Left lung (tissue), 4 donors: ENCODE measurements at regions not wholly inside any gene's neighbourhood (a gene's known extent, or its start where the extent isn't known, plus 50 kb on each side); places are given as distances from the start of the nearest gene placed in this dataset.

Experiments used
- ATAC-seq: fragments of 200-7000 bp; cut with Tn5 transposase; one replicate; pipeline ENCODE4 v1.9.1; 2020; ENCODE audit warnings: moderate library complexity
- DNase-seq, 4 donors: peaks; one replicate each; pipeline ENCODE4 v3.0.0-alpha.2; 2013 to 2020
- H3K27ac ChIP-seq, 2 donors: fragments of 200-600 bp; sonication (generic) in 1 of 2; one replicate each; pipeline versions ENCODE4 v1.5.0 to v1.8.0; 2020 to 2021
- H3K27me3 ChIP-seq, 2 donors: fragments of 200-600 bp; sonication (generic) in 1 of 2; one replicate each; pipeline versions ENCODE4 v1.5.0 to v1.8.0; 2020 to 2021
- H3K36me3 ChIP-seq, 2 donors: fragments of 200-600 bp; sonication (generic) in 1 of 2; one replicate each; pipeline versions ENCODE4 v1.5.0 to v1.8.0; 2020 to 2021
- H3K4me1 ChIP-seq, 2 donors: fragments of 200-600 bp; one replicate each; pipeline ENCODE4 v1.8.0; 2021
- H3K4me3 ChIP-seq, 2 donors: fragments of 200-600 bp; sonication (generic) in 1 of 2; one replicate each; pipeline versions ENCODE4 v1.5.0 to v1.8.0; 2020 to 2021; ENCODE audit warnings: mild to moderate bottlenecking in 1 of 2
- H3K9me3 ChIP-seq, 2 donors: fragments of 200-600 bp; sonication (generic) in 1 of 2; one replicate each; pipeline versions ENCODE4 v1.5.0 to v1.8.0; 2020 to 2021
- intact Hi-C, 2 donors: fragments of 100-400 bp; cut with DNase I; formaldehyde crosslinking; loops; one replicate each; pipeline versions ENCODE4 v1.11.2 to v1.14.2; 2022
- TF ChIP-seq, protein P1 (sequence below), 2 donors: fragments of 200-600 bp; sonication (generic) in 1 of 2; IDR thresholded peaks; one replicate each; pipeline versions ENCODE4 v1.5.0 to v1.8.0; 2021; ENCODE audit warnings: antibody characterized with exemption in 2 of 2
- donor health status: DM: no; HTN: yes; CAD: no.
- donor health status: DM: no; HTN: no; CAD: no.

DNA sequence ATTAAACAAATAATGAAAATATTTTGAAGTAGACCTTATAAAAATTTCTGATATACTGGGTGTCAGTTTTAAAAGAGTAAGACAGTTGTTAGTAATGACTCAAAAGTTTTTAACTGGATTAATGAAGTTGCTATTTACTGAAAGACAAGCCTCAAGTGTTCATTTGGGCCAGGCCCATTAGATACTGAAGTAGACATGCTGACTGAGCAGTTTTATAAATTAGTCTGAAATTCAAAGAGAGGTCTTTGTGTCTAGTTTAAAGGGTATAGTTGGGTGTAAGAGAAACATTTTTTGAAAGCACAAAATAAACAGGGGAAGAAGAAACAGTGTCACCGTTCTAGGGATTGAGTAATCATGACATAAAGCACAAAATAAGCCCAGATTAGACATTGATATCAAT lies 1577.2 kb downstream of the AMY1C start:
- ATAC-seq (no peak), DNase-seq (no peak)
- Histone ChIP-seq H3K4me3 (no peak overlapping the region), H3K9me3 (peaks cover 0 to 7% of the 10 kb centered on the region in 2 donors), H3K4me1 (no peaks in the 10 kb centered on the region), H3K27ac (no peak overlapping the region), H3K27me3 (no peaks in the 10 kb centered on the region), H3K36me3 (no peaks in the 10 kb centered on the region)
- intact Hi-C loops, result no loop called here
- TF ChIP-seq, protein P1, sequence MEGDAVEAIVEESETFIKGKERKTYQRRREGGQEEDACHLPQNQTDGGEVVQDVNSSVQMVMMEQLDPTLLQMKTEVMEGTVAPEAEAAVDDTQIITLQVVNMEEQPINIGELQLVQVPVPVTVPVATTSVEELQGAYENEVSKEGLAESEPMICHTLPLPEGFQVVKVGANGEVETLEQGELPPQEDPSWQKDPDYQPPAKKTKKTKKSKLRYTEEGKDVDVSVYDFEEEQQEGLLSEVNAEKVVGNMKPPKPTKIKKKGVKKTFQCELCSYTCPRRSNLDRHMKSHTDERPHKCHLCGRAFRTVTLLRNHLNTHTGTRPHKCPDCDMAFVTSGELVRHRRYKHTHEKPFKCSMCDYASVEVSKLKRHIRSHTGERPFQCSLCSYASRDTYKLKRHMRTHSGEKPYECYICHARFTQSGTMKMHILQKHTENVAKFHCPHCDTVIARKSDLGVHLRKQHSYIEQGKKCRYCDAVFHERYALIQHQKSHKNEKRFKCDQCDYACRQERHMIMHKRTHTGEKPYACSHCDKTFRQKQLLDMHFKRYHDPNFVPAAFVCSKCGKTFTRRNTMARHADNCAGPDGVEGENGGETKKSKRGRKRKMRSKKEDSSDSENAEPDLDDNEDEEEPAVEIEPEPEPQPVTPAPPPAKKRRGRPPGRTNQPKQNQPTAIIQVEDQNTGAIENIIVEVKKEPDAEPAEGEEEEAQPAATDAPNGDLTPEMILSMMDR (IDR thresholded peaks at IDR 0.05), result no peak

DNA sequence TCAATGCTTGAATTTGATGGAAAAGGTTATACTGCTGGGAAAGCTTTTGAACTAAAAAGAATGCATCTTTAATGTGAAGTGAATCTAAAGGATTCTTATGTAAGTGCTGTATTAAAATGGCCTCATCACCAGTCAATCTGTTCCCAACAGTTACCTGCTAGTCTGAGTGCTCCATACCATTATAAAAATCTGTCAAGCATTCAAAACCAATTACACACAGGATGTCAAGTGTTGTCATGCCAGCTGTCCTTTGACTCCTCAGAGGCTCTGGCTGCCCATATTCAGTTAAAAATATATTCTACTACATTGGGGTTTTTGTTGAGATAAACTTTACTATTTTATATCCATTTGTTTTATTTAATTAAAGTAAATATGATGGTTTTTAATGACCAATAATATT lies 1587.7 kb downstream of the AMY1C start:
- Histone ChIP-seq H3K4me1 (no peaks in the 10 kb centered on the region), H3K4me3 (no peak overlapping the region), H3K36me3 (no peaks in the 10 kb centered on the region), H3K27me3 (no peaks in the 10 kb centered on the region), H3K9me3 (no peaks in the 10 kb centered on the region), H3K27ac (no peak overlapping the region)
- ATAC-seq (no peak), DNase-seq (no peak)
- intact Hi-C loops, result no loop called here
- TF ChIP-seq, protein P1 (IDR thresholded peaks at IDR 0.05), result no peak

DNA sequence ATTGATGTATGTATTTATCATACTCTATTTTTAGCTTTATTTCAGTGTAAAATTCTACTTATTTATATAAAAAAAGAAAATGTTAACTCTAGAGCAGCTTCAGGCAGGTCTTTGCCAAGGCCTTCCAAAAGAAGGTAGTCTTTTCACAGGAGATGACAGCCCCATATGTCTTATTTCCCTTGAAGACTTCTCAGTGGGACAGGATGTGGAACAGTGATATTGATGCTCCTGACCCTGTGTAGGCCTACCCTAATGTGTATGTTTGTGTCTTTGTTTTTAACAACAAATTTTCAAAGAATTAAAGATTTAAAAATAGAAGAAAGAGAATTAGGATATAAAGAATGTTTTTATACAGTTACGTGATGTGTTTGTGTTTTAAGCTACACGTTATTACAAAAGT lies 1593.6 kb downstream of the AMY1C start:
- no peak overlapping the region for H3K4me3 ChIP-seq
- H3K4me1 ChIP-seq, result no peaks in the 10 kb centered on the region
- no peak for DNase-seq
- no peak overlapping the region for H3K27ac ChIP-seq
- TF ChIP-seq, protein P1 (IDR thresholded peaks at IDR 0.05), result no peak
- ATAC-seq, result no peak
- no peaks in the 10 kb centered on the region for H3K27me3 ChIP-seq
- no peaks in the 10 kb centered on the region for H3K36me3 ChIP-seq
- intact Hi-C loops, result no loop called here
- H3K9me3 ChIP-seq, result peaks cover 0 to 21% of the 10 kb centered on the region in 2 donors

DNA sequence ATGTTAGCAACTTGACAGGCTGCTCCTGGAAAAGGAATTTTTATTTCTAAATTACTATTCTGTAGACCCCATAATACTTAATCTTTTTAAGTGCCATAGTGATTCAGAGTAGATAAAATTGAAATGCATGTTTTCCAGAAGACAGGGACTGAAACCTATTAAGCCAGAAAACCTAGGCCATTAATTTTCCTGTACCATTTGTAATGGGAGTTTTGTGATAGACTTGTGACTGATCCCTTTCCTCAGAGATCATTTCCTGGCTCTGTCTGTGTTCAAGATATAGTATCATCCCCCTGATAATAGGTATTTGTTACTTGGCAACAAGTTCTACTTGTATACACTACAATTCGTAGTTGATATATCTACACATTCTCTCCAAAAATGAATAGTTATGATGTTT lies 1609.8 kb downstream of the AMY1C start:
- Histone ChIP-seq H3K27me3 (no peaks in the 10 kb centered on the region), H3K36me3 (no peaks in the 10 kb centered on the region), H3K4me1 (no peaks in the 10 kb centered on the region), H3K4me3 (no peak overlapping the region), H3K9me3 (no peaks in the 10 kb centered on the region), H3K27ac (no peak overlapping the region)
- TF ChIP-seq, protein P1 (IDR thresholded peaks at IDR 0.05), result no peak
- no peak for DNase-seq
- no peak for ATAC-seq
- intact Hi-C loops, result no loop called here

DNA sequence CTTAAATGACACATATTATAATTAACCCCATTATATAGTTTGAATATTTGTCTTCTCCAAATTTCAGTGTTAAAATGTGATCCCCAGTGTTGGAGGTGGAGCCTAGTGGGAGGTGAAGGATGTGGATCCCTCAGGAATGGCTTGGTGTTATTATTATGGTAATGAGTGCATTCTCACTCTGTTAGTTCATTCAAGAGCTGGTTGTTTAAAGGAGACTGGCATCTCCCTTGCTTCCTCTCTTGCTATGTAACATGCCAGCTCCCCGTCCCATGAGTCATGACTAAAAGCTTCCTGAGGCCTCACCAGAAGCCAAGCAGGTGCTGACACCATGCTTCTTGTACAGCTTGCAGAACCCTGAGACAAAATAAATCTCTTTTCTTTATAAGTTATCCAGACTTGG lies 1612.7 kb downstream of the AMY1C start:
- TF ChIP-seq, protein P1 (IDR thresholded peaks at IDR 0.05), result no peak
- no peak for DNase-seq
- Histone ChIP-seq H3K36me3 (no peaks in the 10 kb centered on the region), H3K27me3 (no peaks in the 10 kb centered on the region), H3K4me1 (no peaks in the 10 kb centered on the region), H3K9me3 (no peaks in the 10 kb centered on the region), H3K4me3 (no peak overlapping the region), H3K27ac (no peak overlapping the region)
- ATAC-seq, result no peak
- intact Hi-C loops, result no loop called here
